Tibial artery (tissue), 4 donors: ENCODE measurements at regions not wholly inside any gene's neighbourhood (a gene's known extent, or its start where the extent isn't known, plus 50 kb on each side); places are given as distances from the start of the nearest gene placed in this dataset.

Experiments used
- DNase-seq, 2 donors: peaks; one replicate each; pipeline ENCODE4 v3.0.0-alpha.2; 2019
- H3K27ac ChIP-seq, 2 donors: fragments of 200-600 bp; sonication (generic) in 1 of 2; 1 replicate in 1 of 2; 2 replicates in 1 of 2; pipeline ENCODE4 v1.5.1; 2018 to 2019; ENCODE audit warnings: mild to moderate bottlenecking in 1 of 2
- H3K27me3 ChIP-seq, 2 donors: fragments of 200-600 bp; sonication (generic) in 1 of 2; one replicate each; pipeline versions ENCODE4 v1.5.1 to v1.6.0; 2016 to 2019
- H3K36me3 ChIP-seq, 3 donors: fragments of 200-600 bp; sonication (generic) in 2 of 3; one replicate each; pipeline ENCODE4 v1.5.1; 2016 to 2019; ENCODE audit warnings: mild to moderate bottlenecking in 2 of 3
- H3K4me1 ChIP-seq, 4 donors: fragments of 200-600 bp; sonication (generic) in 2 of 4; 1 replicate in 3 of 4; 2 replicates in 1 of 4; pipeline ENCODE4 v1.5.1; 2016 to 2019
- H3K4me3 ChIP-seq, 2 donors: fragments of 200-600 bp; sonication (generic) in 1 of 2; 1 replicate in 1 of 2; 2 replicates in 1 of 2; pipeline ENCODE4 v1.5.1; 2018 to 2019; ENCODE audit warnings: mild to moderate bottlenecking in 2 of 2
- H3K9me3 ChIP-seq, 3 donors: fragments of 200-600 bp; sonication (generic) in 1 of 3; one replicate each; pipeline ENCODE4 v1.5.1; 2016 to 2019
- intact Hi-C: fragments of 100-400 bp; cut with DNase I; formaldehyde crosslinking; loops from one replicate; pipeline ENCODE4 v1.15.0; 2023; ENCODE audit warnings: low total_unique reads
- TF ChIP-seq, protein P1 (sequence below), 2 experiments: fragments of 200-600 bp in 1 of 2; fragments of 450-650 bp in 1 of 2; IDR thresholded peaks; one replicate each; pipeline ENCODE4 v1.5.1; 2017 to 2019; ENCODE audit warnings: antibody characterized with exemption in 2 of 2, mild to moderate bottlenecking in 1 of 2, moderate library complexity in 1 of 2

DNA sequence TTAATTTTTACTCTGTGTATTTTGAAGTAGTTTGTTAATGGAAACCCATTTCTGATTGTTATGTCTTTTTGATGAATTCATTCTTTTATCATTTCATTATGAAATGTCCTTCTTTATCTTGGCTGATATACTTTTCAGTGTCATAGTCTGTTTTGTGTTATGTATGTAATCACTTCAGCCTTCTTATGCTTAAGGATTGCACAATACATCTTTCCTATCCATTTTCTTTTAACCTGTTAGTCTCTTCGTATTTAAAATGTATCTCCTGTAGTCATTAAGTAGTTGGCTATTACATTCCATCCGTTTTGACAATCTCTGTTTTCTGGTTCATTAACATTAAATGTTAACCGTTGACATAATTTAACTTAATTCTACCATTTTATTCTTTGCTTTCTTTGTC lies 344.6 kb upstream of the CTNND2 start:
- H3K9me3 ChIP-seq = no peaks in the 10 kb centered on the region
- no peak for DNase-seq
- TF ChIP-seq, protein P1, sequence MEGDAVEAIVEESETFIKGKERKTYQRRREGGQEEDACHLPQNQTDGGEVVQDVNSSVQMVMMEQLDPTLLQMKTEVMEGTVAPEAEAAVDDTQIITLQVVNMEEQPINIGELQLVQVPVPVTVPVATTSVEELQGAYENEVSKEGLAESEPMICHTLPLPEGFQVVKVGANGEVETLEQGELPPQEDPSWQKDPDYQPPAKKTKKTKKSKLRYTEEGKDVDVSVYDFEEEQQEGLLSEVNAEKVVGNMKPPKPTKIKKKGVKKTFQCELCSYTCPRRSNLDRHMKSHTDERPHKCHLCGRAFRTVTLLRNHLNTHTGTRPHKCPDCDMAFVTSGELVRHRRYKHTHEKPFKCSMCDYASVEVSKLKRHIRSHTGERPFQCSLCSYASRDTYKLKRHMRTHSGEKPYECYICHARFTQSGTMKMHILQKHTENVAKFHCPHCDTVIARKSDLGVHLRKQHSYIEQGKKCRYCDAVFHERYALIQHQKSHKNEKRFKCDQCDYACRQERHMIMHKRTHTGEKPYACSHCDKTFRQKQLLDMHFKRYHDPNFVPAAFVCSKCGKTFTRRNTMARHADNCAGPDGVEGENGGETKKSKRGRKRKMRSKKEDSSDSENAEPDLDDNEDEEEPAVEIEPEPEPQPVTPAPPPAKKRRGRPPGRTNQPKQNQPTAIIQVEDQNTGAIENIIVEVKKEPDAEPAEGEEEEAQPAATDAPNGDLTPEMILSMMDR (IDR thresholded peaks at IDR 0.05) = no peak

DNA sequence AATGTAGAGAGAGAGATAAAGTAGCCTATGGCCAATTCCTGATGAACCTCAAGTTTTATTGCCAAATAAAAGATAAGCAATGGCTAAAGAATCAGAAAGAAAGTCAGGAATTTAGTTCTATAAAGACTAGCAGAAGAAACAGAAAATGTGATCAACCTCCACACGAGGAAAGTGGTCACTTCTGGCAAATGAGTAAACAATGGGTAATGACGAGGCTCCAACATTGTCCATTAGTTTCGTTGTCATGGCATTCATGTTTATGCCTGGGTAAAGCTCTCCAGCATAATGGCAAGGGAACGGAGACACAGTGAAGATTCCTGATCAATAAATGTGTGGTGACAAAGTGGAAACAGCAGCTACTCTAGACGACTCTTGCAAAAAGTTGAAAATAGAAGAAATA lies 341.8 kb upstream of the CTNND2 start:
- no peak for DNase-seq
- Histone ChIP-seq H3K9me3 (no peaks in the 10 kb centered on the region), H3K27ac (no peak overlapping the region), H3K4me3 (no peak overlapping the region), H3K36me3 (no peaks in the 10 kb centered on the region), H3K4me1 (no peaks in the 10 kb centered on the region), H3K27me3 (no peaks in the 10 kb centered on the region)
- intact Hi-C loops = no loop called here
- TF ChIP-seq, protein P1 (IDR thresholded peaks at IDR 0.05) = no peak

More for the DNA sequence above, 344.6 kb upstream of the CTNND2 start:
- Histone ChIP-seq H3K36me3 (no peaks in the 10 kb centered on the region), H3K4me3 (no peak overlapping the region), H3K27ac (no peak overlapping the region), H3K4me1 (no peaks in the 10 kb centered on the region), H3K27me3 (no peaks in the 10 kb centered on the region)
- intact Hi-C loops = no loop called here

DNA sequence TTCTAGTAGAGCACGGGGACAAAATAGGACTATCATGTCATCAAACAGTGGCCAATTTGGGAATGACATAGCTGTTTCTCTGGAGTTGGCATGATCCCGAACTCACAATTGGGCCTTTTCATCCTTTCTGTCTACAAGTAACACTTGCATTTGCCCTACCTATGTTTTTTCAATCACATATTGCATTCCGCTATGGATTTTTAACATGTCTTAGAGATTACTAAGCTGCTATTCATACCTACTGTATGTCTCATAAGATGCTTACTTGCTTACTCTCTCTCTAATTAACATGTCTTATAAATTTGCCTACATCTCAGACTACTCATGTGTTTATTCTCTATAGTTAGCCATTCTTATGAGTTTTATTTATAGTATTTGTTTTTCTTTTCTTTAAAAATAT lies 341.2 kb upstream of the CTNND2 start:
- H3K4me3 ChIP-seq = no peak overlapping the region
- no peaks in the 10 kb centered on the region for H3K9me3 ChIP-seq
- no peaks in the 10 kb centered on the region for H3K4me1 ChIP-seq
- no peak overlapping the region for H3K27ac ChIP-seq
- DNase-seq = no peak
- H3K27me3 ChIP-seq = no peaks in the 10 kb centered on the region
- intact Hi-C loops = no loop called here
- TF ChIP-seq, protein P1 (IDR thresholded peaks at IDR 0.05) = no peak
- no peaks in the 10 kb centered on the region for H3K36me3 ChIP-seq

DNA sequence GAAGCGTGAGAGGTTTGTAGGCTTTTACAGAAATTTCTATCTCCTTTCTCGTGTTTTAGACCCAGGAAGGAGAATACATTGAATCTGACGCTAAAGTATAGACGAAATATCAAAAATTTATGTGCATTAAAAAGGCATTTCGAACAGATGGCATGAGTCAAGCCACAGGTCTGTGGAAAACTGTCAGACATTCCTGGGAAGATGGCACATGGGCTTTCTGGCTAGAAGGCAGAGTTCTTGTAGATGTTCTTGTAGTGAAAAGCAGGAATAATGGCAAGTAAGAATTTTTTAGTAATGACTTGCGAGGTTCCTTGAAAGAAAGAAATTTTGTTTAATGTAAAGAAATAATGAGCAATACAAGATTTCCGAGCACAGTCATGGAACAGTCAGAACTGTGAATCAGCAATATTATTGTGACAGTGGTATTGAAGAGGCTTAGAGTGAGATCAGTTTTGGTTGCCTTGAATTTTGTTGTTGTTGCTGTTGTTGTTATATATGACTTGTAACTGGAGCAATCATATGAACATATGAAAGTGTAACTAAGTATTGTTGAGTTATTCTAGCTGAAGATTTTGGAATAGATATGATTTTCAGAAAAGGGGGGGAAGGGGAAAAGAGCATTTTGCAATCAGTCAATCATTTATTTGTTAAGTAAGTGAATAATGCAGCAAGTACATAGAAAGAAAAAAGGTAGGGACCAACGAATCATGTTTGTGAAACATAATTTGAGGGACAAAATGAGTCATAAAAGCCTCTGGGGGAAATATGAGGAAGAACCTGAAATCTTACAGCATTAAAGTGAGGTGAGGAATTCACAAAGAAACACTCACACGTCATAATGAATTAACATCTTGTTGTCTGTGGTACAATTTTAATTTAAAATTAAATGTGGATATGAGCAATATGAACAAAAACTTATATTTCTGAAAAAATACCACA lies 339.0 kb upstream of the CTNND2 start:
- Histone ChIP-seq H3K36me3 (no peaks in the 10 kb centered on the region), H3K4me3 (no peak overlapping the region), H3K27me3 (no peaks in the 10 kb centered on the region), H3K27ac (no peak overlapping the region), H3K9me3 (no peaks in the 10 kb centered on the region), H3K4me1 (no peaks in the 10 kb centered on the region)
- intact Hi-C loops = no loop called here
- DNase-seq = no peak
- TF ChIP-seq, protein P1 (IDR thresholded peaks at IDR 0.05) = no peak

DNA sequence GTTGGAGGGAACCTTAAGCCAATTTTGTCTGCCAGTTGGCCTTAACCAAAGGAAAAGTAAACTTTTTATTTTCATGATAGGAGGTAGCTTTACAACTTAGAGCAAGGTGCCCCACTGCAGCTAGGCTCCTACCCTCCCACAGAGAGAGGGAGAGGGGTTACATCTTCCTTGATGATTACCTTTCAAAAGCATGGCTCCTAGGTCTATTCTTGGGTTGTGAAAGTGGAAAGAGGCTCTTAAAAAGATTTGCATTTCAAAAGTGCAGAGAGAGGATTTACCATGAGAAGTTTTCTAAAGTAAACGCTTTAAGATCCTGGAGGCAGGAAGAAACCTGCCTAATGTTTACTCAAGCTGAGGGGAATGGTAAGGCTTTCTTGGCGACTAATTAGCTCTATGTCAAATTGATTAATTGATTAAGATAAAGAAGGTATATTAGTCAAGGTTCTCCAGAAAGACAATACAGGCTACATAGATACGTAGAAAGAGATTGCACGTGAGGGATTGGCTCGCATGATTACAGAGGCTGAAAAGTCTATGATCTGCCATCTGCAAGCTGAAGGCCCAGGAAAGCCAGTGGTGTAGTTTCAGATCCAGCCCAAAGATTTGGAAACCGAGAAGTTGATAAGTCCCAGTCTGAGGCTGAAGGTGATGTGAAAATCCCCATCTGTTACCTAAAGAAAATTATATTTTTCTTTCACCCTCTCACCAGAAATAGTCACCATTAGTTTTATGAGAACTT lies 333.8 kb upstream of the CTNND2 start:
- TF ChIP-seq, protein P1 (IDR thresholded peaks at IDR 0.05) = no peak
- H3K9me3 ChIP-seq = peaks cover 0 to 5% (median 0%) of the 10 kb centered on the region in 3 donors

More for the DNA sequence above, 333.8 kb upstream of the CTNND2 start:
- Histone ChIP-seq H3K36me3 (no peaks in the 10 kb centered on the region), H3K4me3 (no peak overlapping the region), H3K4me1 (no peaks in the 10 kb centered on the region), H3K27ac (no peak overlapping the region), H3K27me3 (no peaks in the 10 kb centered on the region)
- no peak for DNase-seq
- intact Hi-C loops = no loop called here
